ENCODE measurements at regions not wholly inside any gene's neighbourhood (a gene's known extent, or its start where the extent isn't known, plus 50 kb on each side); places are given as distances from the start of the nearest gene placed in this dataset.

- Histone ChIP-seq H3K4me3 (ENCODE audit: low read depth, low read length, poor library complexity, severe bottlenecking) (no peak overlapping the region), H3K27me3 (replicated peaks; ENCODE audit: insufficient read depth, low read depth, low read length, poor library complexity) (no peaks in the 10 kb centered on the region), H3K36me3 (ENCODE audit: insufficient read depth, low read length, poor library complexity, severe bottlenecking) (no peaks in the 10 kb centered on the region), H3K4me1 (ENCODE audit: insufficient read depth, low read length, poor library complexity, severe bottlenecking) (no peaks in the 10 kb centered on the region), H3K27ac (ENCODE audit: low read depth, low read length, poor library complexity, severe bottlenecking) (no peak overlapping the region), H3K9me3 (ENCODE audit: low read depth, low read length, poor library complexity, severe bottlenecking) (no peaks in the 10 kb centered on the region)
- DNase-seq (ENCODE audit: low spot score): no peak
- no TSS peak for BruUV-seq (replicated peaks)
- CTCF ChIA-PET: no interaction called here
- POLR2A ChIA-PET (ENCODE audit: low non-redundant PET): no interaction called here
- TF ChIP-seq EZH2 (IDR thresholded peaks at IDR 0.05; ENCODE audit: borderline replicate concordance, low read depth, low read length, poor library complexity, severe bottlenecking) (no peak), CTCF (conservative IDR thresholded peaks at IDR 0.05; ENCODE audit: low read depth, low read length) (no peak)
- intact Hi-C loops (cut with micrococcal nuclease; ENCODE audit: unreplicated experiment): no loop called here
These were observed 191.6 kb downstream of the ANAPC10 start for GRCh38 chr4:144906181-144906925.

GRCh38 chr4:144910723-144911122, 187.3 kb downstream of the ANAPC10 start:
- no peak overlapping the region for H3K4me3 ChIP-seq (ENCODE audit: low read depth, low read length, poor library complexity, severe bottlenecking)
- no peaks in the 10 kb centered on the region for H3K4me1 ChIP-seq (ENCODE audit: insufficient read depth, low read length, poor library complexity, severe bottlenecking)
- intact Hi-C loops (cut with micrococcal nuclease; ENCODE audit: unreplicated experiment): no loop called here
- H3K9me3 ChIP-seq (ENCODE audit: low read depth, low read length, poor library complexity, severe bottlenecking): no peaks in the 10 kb centered on the region
- no peak overlapping the region for H3K27ac ChIP-seq (ENCODE audit: low read depth, low read length, poor library complexity, severe bottlenecking)
- no peaks in the 10 kb centered on the region for H3K27me3 ChIP-seq (replicated peaks; ENCODE audit: insufficient read depth, low read depth, low read length, poor library complexity)
- no peak for DNase-seq (ENCODE audit: low spot score)
- no peak for TF ChIP-seq CTCF (conservative IDR thresholded peaks at IDR 0.05; ENCODE audit: low read depth, low read length)
- no peak for TF ChIP-seq EZH2 (IDR thresholded peaks at IDR 0.05; ENCODE audit: borderline replicate concordance, low read depth, low read length, poor library complexity, severe bottlenecking)
- ChIA-PET CTCF (no interaction called here), POLR2A (ENCODE audit: low non-redundant PET) (no interaction called here)
- no TSS peak for BruUV-seq (replicated peaks)
- no peaks in the 10 kb centered on the region for H3K36me3 ChIP-seq (ENCODE audit: insufficient read depth, low read length, poor library complexity, severe bottlenecking)

Data from A673 (cell line).